Heart left ventricle (tissue), 13 donors: ENCODE measurements at regions not wholly inside any gene's neighbourhood (a gene's known extent, or its start where the extent isn't known, plus 50 kb on each side); places are given as distances from the start of the nearest gene placed in this dataset.

Source experiments
- CTCF ChIP-seq, 12 donors: fragments of 200-600 bp; sonication (generic) in 4 of 12; IDR thresholded peaks; one replicate each; pipeline versions ENCODE4 v1.5.0 to v1.8.0; 2018 to 2022; ENCODE audit warnings: antibody characterized with exemption in 12 of 12, mild to moderate bottlenecking in 5 of 12
- POLR2A ChIP-seq, 2 donors: fragments of 450-650 bp; IDR thresholded peaks; one replicate each; pipeline ENCODE4 v1.6.1; 2017; ENCODE audit warnings: antibody characterized with exemption in 2 of 2, mild to moderate bottlenecking in 2 of 2, moderate library complexity in 2 of 2
- donor health status: ischemic (EF 13 %, LVEDD 7.1; RV severe dilation, severe dysfunction).
- donor health status: DM: no; HTN: yes; CAD: no.
- donor health status: DM: no; HTN: no; CAD: no.
- donor health status: ischemic (EF 25% LVEDD 6.9; RV normal size, moderate dysfunction).
- donor health status: ischemic (EF 25% LVEDD 5.7; RV mildly dilated, moderate dysfunction).
- donor health status: ischemic (EF 35%, LVEDD 5.7; RV mildly dilated, moderate dysfunction).
- donor health status: nonischemic (EF 11% LVEDD 7.7; RV severe dilation, severe dysfunction).
- donor health status: DM: yes; HTN: yes; CAD: no.
- donor health status: PGD.
- donor health status: ischemic (EF 29% LVEDD 5.4; RV normal size, mild dysfunction).
- donor health status: nonischemic (EF 23%, LVEDD 6.1; RV moderate dilation, normal function).

- no peak for TF ChIP-seq CTCF (IDR thresholded peaks at IDR 0.05)
- no peak for TF ChIP-seq POLR2A (IDR thresholded peaks at IDR 0.05)
Measured at GRCh38 chr4:183377491-183377890, 55.3 kb upstream of the CLDN24 start.
